Common myeloid progenitor, CD34-positive (primary cell): ENCODE measurements at regions not wholly inside any gene's neighbourhood (a gene's known extent, or its start where the extent isn't known, plus 50 kb on each side); places are given as distances from the start of the nearest gene placed in this dataset.
"Not testable (repeated sequence)": the region's sequence is repeated elsewhere in the genome, so short reads cannot be mapped to it uniquely, and the experiment has no call there.

ENCODE experiments used
- CTCF ChIA-PET: fragments of 350-600 bp; sonication (Branson Sonifier 250); formaldehyde crosslinking; loops from one replicate; lab custom pipeline; 2021; ENCODE audit warnings: antibody characterized with exemption; lab: Charles Lee
- POLR2A ChIA-PET: fragments of 350-600 bp; sonication (Branson Sonifier 250); formaldehyde crosslinking; loops from one replicate; lab custom pipeline; 2021; ENCODE audit warnings: antibody characterized with exemption; lab: Charles Lee
- DNase-seq, 3 donors: peaks; one replicate each; pipeline versions ENCODE4 v3.0.0 to v3.0.0-alpha.2; 2013
- H3K27ac ChIP-seq, 2 experiments: 1 replicate in 1 of 2; 2 replicates in 1 of 2; pipeline ENCODE4 v1.7.0; 2013; ENCODE audit warnings: inconsistent platforms in 2 of 2, low read length in 2 of 2, mild to moderate bottlenecking in 2 of 2, low read depth in 1 of 2, moderate library complexity in 1 of 2; ENCODE audit not compliant: severe bottlenecking in 2 of 2, insufficient read depth in 1 of 2, poor library complexity in 1 of 2
- H3K27me3 ChIP-seq, 5 experiments: replicated peaks in 2 of 5; 1 replicate in 3 of 5; 2 replicates in 2 of 5; pipeline versions ENCODE4 v1.6.1 to v1.7.0; 2013; ENCODE audit warnings: low read length in 4 of 5, mild to moderate bottlenecking in 2 of 5, moderate library complexity in 2 of 5, inconsistent platforms in 1 of 5; ENCODE audit not compliant: insufficient read depth in 5 of 5, control insufficient read depth in 4 of 5
- H3K36me3 ChIP-seq, 4 experiments: 1 replicate in 2 of 4; 2 replicates in 2 of 4; pipeline versions ENCODE4 v1.6.1 to v1.7.0; 2013; ENCODE audit warnings: low read length in 3 of 4, control low read depth in 1 of 4, mild to moderate bottlenecking in 1 of 4; ENCODE audit not compliant: control insufficient read depth in 4 of 4, insufficient read depth in 4 of 4
- H3K4me1 ChIP-seq, 4 experiments: 1 replicate in 3 of 4; 2 replicates in 1 of 4; pipeline versions ENCODE4 v1.6.1 to v1.7.1; 2013; ENCODE audit warnings: low read length in 3 of 4, mild to moderate bottlenecking in 3 of 4, control low read depth in 1 of 4, inconsistent platforms in 1 of 4, moderate library complexity in 1 of 4; ENCODE audit not compliant: control insufficient read depth in 4 of 4, insufficient read depth in 4 of 4; ENCODE audit errors: control extremely low read depth in 1 of 4
- H3K4me3 ChIP-seq, 7 experiments: 1 replicate in 4 of 7; 2 replicates in 3 of 7; pipeline versions ENCODE4 v1.5.1 to v1.7.0; 2013; ENCODE audit warnings: mild to moderate bottlenecking in 7 of 7, low read length in 6 of 7, moderate library complexity in 6 of 7, inconsistent platforms in 2 of 7, low read depth in 2 of 7, control low read depth in 1 of 7; ENCODE audit not compliant: insufficient read depth in 4 of 7, control insufficient read depth in 1 of 7; ENCODE audit errors: extremely low read depth in 1 of 7
- H3K9me3 ChIP-seq, 5 experiments: 1 replicate in 4 of 5; 2 replicates in 1 of 5; pipeline versions ENCODE4 v1.6.1 to v1.7.1; 2013; ENCODE audit warnings: low read length in 4 of 5, mild to moderate bottlenecking in 2 of 5, inconsistent platforms in 1 of 5, low read depth in 1 of 5, moderate library complexity in 1 of 5; ENCODE audit not compliant: control insufficient read depth in 4 of 5, insufficient read depth in 2 of 5; ENCODE audit errors: control extremely low read depth in 1 of 5
- WGBS: methylation state at CpG from one replicate; pipeline ENCODE4 v1.1.5; 2013; ENCODE audit not compliant: insufficient coverage; 5-methylcytosine and 5-hydroxymethylcytosine counted together

- CTCF ChIA-PET = no interaction called here
Measured at GRCh38 chrX:146054311-146054710, 236.7 kb downstream of the SLITRK2 start.

DNA sequence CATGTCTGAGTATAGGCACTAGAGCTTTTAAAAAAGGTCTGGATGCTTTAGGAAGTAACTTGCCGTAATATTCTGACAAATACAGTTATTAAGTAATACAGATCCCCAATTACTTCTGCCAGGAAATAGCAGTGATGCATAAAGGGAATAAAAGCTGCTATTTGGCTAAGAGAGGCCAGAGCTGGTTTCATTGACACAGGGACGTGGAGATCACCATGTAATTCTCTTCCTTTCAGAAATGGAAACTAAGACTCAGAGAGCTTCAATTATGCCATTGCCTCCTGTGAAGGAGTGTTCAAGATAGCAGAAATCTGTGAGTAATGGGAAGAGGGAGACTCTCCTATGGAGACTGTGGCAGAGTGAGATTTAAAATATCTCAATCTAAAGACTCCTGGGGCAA lies 238.1 kb downstream of the SLITRK2 start:
- Histone ChIP-seq H3K36me3 (no peaks in the 10 kb centered on the region), H3K9me3 (no peaks in the 10 kb centered on the region), H3K27ac (no peak overlapping the region), H3K4me1 (no peaks in the 10 kb centered on the region), H3K27me3 (no peaks in the 10 kb centered on the region), H3K4me3 (no peak overlapping the region)
- WGBS = 86% methylated on average over 1 of the region's 2 CpGs
- ChIA-PET POLR2A (no interaction called here), CTCF (no interaction called here)
- DNase-seq = no peak

More at GRCh38 chrX:146054311-146054710, 236.7 kb downstream of the SLITRK2 start:
- Histone ChIP-seq H3K27ac (no peak overlapping the region), H3K4me1 (no peaks in the 10 kb centered on the region), H3K27me3 (no peaks in the 10 kb centered on the region), H3K9me3 (no peaks in the 10 kb centered on the region), H3K4me3 (no peak overlapping the region), H3K36me3 (no peaks in the 10 kb centered on the region)
- POLR2A ChIA-PET = no interaction called here
- no peak for DNase-seq

DNA sequence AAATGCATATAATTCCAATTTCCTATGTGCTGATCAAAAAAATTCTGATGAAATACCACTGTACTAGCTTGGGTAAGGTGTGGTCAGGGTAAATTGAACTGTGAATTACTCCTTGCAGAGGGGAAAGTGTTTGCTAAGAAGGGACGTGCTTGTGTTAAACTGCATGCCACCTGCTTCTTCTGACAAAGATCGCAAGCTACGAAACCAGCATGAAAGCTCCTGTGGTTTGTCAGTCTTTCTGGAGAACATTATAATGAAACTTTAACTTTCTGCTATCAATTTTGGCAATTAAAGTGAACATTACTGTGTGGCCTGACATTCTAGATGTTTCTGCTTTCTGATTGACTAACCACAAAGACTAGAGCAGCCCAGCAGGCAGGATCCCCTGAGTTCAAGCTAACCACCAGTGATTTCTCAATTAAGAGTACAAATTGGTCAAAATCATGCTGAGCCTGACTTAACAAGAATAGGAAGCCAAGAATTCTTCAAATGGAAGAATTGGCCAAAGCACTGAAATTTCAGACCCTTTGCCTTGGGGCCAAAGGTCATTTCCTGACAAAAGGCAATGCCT lies 239.0 kb downstream of the SLITRK2 start:
- Histone ChIP-seq H3K4me3 (no peak overlapping the region), H3K9me3 (no peaks in the 10 kb centered on the region), H3K36me3 (no peaks in the 10 kb centered on the region), H3K4me1 (no peaks in the 10 kb centered on the region), H3K27ac (no peak overlapping the region), H3K27me3 (no peaks in the 10 kb centered on the region)
- WGBS = 79% methylated on average over 3 of the region's 3 CpGs
- CTCF ChIA-PET = no interaction called here
- DNase-seq = no peak
- POLR2A ChIA-PET = no interaction called here

GRCh38 chrX:146064156-146064555 lies 246.5 kb downstream of the SLITRK2 start:
- DNase-seq = no peak
- Histone ChIP-seq H3K36me3 (no peaks in the 10 kb centered on the region), H3K9me3 (no peaks in the 10 kb centered on the region), H3K27me3 (no peaks in the 10 kb centered on the region), H3K27ac (no peak overlapping the region), H3K4me1 (no peaks in the 10 kb centered on the region), H3K4me3 (no peak overlapping the region)
- ChIA-PET CTCF (interaction anchor here (0.7 kb wide), 1 partner anchor 33 kb away, joined by 3 read pairs; no protein-coding TSS in a partner anchor), POLR2A (no interaction called here)
- WGBS = no CpG with 5 or more reads among the region's 2 CpGs

DNA sequence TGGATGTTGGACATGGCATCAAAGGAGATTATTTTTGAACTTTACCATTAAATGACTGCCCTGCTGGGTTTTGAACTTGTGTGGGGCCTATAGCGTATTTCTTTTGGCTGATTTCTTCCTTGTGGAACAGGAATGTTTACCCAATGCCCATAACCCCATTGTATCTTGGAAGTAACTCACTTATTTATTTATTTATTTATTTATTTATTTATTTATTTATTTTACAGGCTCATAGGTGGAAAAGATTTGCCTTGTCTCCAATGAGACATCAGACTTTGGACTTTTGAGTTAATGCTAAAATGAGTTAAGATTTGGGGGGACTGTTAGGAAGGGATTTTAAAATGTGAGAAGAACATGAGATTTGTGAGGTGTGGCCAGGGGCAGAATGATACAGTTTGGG lies 273.1 kb downstream of the SLITRK2 start:
- POLR2A ChIA-PET = no interaction called here

DNA sequence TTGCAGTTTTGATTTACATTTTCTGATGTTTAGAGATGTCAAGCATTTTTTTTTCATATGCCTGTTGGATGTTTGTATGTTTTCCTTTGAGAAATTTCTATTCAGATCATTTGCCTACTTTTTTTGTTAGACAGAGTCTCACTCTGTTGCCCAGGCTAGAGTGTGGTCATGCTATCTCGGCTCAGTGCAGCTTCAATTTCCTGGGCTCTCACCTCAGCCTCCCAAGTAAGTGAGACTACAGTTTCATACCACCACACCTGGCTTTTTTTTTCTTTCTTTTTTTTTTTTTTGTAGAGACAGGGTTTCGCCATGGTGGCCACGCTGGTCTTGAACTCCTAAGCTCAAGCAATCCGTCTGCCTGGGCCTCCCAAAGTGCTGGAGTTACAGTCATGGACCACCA lies 291.7 kb downstream of the SLITRK2 start:
- no peaks in the 10 kb centered on the region for H3K36me3 ChIP-seq
- no peak overlapping the region for H3K27ac ChIP-seq
- no peak for DNase-seq
- no peaks in the 10 kb centered on the region for H3K9me3 ChIP-seq
- POLR2A ChIA-PET = no interaction called here
- 90% methylated on average over 4 of the region's 4 CpGs for WGBS
- no peaks in the 10 kb centered on the region for H3K4me1 ChIP-seq
- no peaks in the 10 kb centered on the region for H3K27me3 ChIP-seq
- CTCF ChIA-PET = no interaction called here
- H3K4me3 ChIP-seq = no peak overlapping the region

More for the DNA sequence above, 273.1 kb downstream of the SLITRK2 start:
- H3K27ac ChIP-seq = no peak overlapping the region
- no peaks in the 10 kb centered on the region for H3K9me3 ChIP-seq
- 100% methylated on average over 1 of the region's 1 CpG for WGBS
- no peaks in the 10 kb centered on the region for H3K27me3 ChIP-seq
- CTCF ChIA-PET = no interaction called here
- H3K4me3 ChIP-seq = no peak overlapping the region
- H3K4me1 ChIP-seq = no peaks in the 10 kb centered on the region
- H3K36me3 ChIP-seq = no peaks in the 10 kb centered on the region
- no peak for DNase-seq

GRCh38 chrX:146119074-146119473 lies 301.4 kb downstream of the SLITRK2 start:
- H3K27me3 ChIP-seq, CTCF ChIA-PET: not testable (repeated sequence)
- WGBS = 73% methylated on average over 5 of the region's 5 CpGs

More at GRCh38 chrX:146119074-146119473, 301.4 kb downstream of the SLITRK2 start:
- H3K4me3 ChIP-seq, H3K4me1 ChIP-seq, H3K36me3 ChIP-seq, H3K9me3 ChIP-seq, H3K27ac ChIP-seq, DNase-seq, POLR2A ChIA-PET: not testable (repeated sequence)
